HT1080 (cell line): ENCODE measurements at regions not wholly inside any gene's neighbourhood (a gene's known extent, or its start where the extent isn't known, plus 50 kb on each side); places are given as distances from the start of the nearest gene placed in this dataset.

Source experiments
- DNase-seq: peaks from one replicate; pipeline ENCODE4 v3.0.0-alpha.2; 2015; ENCODE audit warnings: low read depth

DNA sequence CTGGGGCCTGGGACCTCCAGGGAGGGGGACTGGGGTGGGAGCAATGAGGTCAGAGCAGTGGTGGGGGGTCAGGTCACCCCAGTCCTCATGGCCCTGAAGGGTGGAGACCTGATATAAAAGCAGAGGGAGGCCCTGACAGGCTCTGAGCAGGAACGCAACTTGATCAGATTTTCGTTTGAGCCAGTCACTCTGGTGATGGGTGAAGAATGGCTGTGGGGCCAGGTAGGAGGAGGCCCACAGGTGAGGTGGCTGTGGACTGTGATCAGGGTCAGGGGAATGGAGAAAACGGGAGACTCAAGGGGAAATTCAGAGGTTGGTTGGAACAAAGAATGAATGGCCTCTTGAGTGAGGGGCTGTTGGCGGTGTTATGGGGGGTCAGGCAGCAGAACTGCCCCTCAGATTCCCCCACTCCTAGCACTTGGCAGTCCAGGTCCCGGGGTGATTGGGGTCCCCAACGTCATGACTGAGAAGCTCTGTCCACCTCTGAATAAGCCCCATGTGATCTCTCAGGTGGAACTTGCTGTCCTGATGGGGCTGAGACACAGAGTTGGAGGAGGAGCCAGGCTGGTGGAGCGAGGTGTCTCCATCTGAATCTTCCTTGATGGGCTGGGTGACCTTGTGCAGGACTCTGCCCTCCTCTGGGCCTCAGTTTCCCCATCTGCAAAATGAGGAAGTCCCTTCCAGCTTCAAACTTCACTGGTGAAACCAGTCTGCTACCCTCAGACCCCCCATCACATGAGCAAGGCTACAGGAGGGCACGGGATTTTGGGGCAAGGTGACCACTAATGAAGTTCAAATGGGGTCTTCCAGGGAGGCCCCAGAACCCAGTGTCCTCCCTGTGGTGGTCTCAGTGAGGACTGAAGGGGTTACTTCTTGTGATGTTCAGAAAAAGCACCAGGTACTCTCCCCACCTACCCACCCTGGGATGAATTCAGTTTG, 683.0 kb downstream of the MATN1 start:
- DNase-seq: no peak

DNA sequence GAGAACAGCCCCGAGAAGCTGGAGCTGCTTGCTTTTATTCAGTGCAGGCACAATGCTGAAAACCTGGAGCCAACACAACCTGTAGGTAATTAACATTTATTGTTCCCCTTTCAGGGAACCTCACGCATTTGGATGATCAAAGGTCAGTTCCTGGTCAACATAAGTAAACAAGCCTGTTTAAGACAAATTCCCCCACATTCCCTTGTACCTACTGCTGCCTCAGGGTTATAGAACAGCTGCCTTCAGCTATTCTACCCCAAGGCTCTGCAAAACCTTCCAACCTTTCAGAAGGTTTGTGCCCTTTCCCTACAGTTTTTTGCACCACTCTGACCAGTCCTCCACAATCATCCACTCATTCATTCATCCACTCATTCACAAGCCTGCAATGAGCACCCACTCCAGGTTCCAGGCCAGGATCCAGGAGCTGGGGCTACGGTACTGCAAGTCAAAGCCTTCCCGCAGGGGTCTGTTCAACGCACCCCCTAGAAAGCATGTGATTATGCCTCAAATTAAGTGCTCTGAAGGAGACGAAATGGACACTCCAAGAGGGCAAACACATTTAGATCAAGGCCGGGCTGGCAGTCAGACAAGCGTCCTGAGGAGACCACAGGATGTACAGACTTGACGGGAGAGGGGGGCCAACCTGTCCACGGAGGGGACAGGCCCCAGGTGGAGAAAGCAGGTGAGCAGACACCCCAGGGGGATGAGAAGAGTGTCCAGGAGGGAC, 683.9 kb downstream of the MATN1 start:
- no peak for DNase-seq

DNA sequence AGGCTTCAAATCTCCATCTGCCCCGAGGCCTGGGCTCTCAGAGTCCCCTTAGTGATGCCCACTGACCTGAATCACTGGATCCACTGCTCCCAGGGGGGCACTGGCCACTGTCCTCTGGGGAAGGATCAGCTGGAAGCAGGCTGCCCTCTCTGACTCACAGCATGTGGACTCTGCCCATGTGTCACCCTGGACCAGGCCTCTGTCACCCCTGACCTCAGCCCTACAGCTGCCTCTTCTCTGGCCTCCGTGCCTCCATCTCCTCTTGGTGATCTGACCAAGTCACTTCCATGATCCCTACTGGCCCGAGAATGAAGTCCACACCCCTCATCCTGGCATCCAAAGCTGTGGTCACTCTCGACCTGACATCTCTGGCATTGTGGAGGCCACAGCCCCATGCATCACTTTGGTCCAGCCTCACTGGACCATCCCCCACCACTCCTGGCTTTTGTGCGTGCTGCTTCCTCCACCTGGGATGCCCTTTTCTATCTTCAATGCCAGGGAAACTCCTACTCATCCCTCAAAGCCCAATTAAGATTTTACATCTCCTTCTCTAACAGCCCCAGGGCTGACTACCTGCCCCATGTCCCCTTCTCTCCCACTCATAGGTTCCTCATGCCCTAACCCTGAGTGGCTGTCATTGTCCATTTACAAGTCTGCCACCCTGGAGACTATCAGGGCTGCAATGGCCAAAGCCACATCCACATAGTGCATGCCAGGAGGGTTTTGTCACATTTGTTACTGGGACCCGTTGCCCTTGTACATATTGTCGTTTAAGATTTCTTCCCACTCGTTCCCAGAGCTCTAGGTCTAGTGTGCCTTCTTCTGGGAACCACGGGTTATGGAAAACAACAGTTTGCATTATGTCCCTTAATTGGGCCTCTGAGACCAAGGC, 685.0 kb downstream of the MATN1 start:
- DNase-seq: no peak

DNA sequence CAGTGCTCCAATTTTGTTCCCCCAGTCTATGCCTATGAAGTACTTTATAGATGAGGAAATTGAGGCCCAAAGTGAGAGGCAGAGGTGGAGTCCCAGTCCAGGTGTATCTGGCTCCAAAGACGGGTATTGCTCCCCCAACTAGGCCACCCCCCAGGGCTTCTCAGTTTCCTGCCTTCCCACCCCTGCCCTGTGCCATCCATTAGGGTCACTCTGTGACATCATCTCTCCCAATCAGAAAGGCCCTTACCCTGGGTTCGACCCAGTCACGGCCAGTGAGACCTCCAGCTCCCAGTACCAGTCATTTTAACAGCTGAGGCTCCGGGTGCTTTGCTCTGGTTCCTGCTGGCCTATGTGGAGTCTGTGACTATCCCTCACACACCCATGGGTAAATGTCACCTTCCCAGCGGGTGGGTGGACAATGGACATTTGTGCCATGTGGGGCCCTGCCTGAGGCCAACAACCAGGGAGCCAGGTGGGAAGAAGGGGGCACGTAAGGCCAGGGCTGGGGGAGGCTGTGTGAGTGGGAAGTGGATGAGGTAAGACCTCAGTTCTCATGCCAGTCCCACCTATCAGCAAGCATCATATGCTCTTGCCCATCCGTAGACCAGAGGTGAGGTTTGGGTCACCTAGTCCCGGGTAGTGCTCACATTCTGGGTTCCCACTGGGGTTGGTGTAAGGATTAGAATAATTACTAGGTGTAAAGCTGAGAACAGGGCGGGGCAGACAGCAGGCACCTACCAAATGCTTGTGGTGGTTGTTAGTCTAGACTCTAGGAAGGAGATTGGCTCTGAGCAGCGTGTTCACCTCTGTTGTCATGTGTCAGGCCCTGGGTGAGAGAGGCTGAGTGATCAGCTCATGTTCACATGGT, 685.9 kb downstream of the MATN1 start:
- no peak for DNase-seq

GRCh38 chr1:30036666-30037065, 686.7 kb downstream of the MATN1 start:
- DNase-seq: no peak

GRCh38 chr1:30036229-30036547, 687.2 kb downstream of the MATN1 start:
- DNase-seq: no peak

- no peak for DNase-seq
Observed at GRCh38 chr1:30035522-30036228, 687.7 kb downstream of the MATN1 start.

DNA sequence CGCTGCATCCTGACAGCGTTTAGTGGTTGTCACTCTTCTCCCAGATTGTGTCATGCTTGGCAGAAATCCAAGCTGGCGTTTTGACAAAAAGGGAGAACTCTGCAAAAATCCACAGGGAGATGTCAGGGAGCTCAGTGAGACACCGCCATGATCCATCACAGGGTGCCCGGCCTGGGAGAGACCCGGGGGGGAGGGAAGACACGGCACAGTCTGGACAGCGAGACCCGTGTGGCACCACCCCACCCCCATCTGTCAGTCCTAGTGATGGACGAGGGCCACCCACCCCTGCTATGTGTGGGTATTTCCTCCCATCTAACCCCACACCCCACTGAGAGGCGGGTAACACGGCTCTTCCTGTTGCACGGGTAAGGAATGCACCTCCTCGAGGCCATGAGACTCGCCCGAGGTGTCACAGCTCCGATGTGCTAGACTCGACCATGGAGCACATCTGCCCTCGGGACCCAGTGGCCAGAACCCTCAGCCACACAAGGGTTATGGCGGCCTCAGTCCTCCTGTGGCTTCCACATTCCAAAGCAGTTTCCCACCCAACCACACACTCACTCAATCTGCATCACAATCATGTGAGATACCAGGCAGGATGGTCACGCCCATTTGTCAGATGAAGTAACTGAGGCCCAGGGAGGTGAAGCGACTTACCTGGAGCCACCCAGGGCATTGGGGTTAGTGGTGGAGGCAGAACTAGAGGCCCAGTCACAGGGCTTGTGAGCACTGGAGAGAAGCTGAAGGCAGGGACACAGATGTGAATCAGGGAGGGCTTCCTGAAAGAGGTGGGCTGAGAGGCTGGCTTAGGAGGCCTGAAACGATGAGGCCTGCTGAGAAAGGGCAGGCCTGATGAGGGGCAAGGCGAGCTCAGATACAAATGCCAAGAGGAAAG, 688.5 kb downstream of the MATN1 start:
- DNase-seq: peak; percentile 14

GRCh38 chr1:30034105-30034626, 689.2 kb downstream of the MATN1 start:
- DNase-seq: no peak

- no peak for DNase-seq
Observed at GRCh38 chr1:30033256-30034104, 689.9 kb downstream of the MATN1 start.

DNA sequence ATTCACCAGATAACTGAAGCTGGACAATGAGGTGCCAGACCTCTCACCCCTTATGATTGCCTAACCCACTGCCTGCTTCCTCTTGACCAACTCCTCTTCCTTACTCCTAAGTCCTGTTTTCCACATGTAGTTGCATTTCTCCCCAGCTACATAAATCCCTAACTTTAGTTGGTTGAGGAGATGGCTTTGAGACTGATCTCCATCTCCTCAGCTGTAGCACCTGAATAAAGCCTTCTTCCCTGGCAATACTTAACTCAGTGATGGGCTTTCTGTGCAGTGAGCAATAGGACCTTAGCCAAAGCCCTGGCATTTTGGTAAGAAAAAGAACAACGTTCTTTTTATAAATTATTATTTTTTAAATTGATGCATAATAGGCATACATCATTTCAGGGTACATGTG, 691.1 kb downstream of the MATN1 start:
- DNase-seq: no peak

GRCh38 chr1:30029677-30030076, 693.7 kb downstream of the MATN1 start:
- no peak for DNase-seq

DNA sequence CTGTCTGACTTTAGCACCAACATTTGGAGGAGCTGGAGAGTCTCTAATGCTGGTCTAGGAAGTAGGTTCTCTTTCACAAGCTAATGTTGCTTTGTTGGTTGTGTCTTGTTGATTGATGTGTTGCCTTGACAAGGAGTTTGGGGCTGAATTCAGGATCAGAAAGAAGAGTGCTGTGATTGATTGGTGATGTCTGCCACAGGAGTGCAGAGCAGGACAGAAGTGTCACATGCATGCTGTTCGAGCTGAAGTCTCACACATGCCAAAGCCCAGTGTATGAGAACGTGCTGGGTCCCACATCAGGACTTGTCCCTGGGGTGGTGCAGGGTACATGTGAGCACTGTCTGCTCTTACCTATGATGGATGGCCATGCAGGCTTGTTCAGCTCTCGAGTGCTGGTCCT, 694.4 kb downstream of the MATN1 start:
- no peak for DNase-seq

DNA sequence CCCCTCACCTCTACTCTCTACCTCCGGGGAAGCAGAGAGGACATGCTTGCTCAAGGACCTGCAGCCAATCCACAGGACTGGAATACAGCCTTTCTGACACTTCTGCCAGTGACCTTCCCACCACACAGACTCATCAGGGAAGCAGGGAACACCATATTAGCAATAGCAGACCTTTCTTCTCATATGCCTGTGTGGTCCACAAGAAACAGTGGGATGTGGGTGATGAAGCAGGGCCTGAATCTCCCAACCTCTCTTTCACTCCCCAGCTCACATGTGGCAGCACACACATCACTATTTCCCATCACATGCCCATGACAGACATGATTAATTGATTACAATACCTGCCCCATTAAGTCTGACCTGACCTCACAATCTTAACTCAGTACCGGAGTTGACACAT, 695.1 kb downstream of the MATN1 start:
- DNase-seq: no peak

DNA sequence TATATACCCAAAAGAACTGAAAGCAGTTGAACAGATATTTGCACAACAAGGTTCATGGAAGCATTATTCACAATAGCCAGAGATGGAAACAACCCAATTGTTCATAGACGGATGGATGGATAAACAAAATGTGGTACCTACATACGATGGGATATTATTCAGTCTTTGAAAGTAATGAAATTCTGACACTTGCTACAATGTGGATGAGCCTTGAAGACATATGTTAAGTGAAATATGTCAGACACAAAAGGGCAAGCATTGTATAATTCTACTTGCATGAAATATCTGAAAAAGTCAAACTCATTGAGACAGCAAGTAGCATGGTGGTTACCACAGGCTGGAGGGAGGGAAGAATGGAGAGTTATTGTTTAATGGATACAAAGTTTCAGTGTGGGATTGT, 696.1 kb downstream of the MATN1 start:
- no peak for DNase-seq

DNA sequence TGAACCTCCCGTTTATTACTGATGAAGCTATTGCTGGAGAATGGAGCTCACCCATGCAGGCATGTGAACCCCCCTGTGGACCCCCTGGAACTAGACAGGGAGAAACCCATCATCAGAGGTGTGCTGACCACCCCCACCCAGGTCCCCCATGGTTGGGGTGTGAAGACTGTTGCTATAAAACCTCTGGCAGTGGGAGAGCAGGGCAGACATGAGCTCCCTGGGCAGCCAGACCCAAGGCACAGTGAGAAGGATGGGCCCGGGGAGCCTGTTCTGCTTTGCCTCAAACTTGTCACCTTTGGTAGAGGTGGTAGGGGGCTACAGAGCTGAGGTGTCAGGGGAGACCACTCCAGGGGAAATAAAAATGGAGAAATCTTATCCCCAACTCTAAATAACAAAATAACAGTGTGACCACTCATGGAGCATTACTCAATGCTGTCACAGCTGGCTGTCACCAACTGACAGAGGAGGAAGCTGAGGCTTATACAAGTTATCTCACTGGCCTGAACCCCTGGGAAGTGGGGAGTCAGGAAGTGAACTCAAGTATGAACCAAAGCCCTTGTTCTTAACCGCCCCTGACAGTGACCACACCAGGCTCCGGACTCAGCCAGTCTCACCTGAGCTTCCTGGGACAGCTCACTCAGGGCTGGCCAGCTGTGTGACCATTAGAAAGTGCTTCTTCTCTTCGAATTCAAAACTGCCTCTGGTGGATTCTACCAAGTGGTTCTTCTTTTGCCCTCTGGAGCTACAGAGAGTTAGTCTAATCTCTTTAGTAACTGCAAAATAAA, 698.8 kb downstream of the MATN1 start:
- no peak for DNase-seq
